Esophagus squamous epithelium (tissue), 5 donors: ENCODE measurements at regions not wholly inside any gene's neighbourhood (a gene's known extent, or its start where the extent isn't known, plus 50 kb on each side); places are given as distances from the start of the nearest gene placed in this dataset.

Source experiments
- DNase-seq: peaks from one replicate; lab custom pipeline; 2025; lab: John Stamatoyannopoulos, UW
- H3K27ac ChIP-seq, 4 donors: fragments of 200-600 bp; sonication (generic); one replicate each; pipeline ENCODE4 v1.5.1; 2016 to 2019; ENCODE audit warnings: mild to moderate bottlenecking in 1 of 4
- H3K27me3 ChIP-seq, 4 donors: fragments of 200-600 bp; sonication (generic); 1 replicate in 3 of 4; 2 replicates in 1 of 4; pipeline versions ENCODE4 v1.5.1 to v1.6.0; 2017 to 2021; ENCODE audit warnings: antibody characterized with exemption in 1 of 4
- H3K36me3 ChIP-seq, 3 donors: fragments of 200-600 bp; sonication (generic); one replicate each; pipeline ENCODE4 v1.5.1; 2016 to 2019
- H3K4me1 ChIP-seq, 3 donors: fragments of 200-600 bp; sonication (generic); one replicate each; pipeline ENCODE4 v1.5.1; 2017 to 2019
- H3K4me3 ChIP-seq, 4 donors: fragments of 200-600 bp; sonication (generic); 1 replicate in 3 of 4; 2 replicates in 1 of 4; pipeline ENCODE4 v1.5.1; 2016 to 2019; ENCODE audit warnings: mild to moderate bottlenecking in 2 of 4, moderate library complexity in 1 of 4
- H3K9me3 ChIP-seq, 3 donors: fragments of 200-600 bp; sonication (generic); one replicate each; pipeline ENCODE4 v1.5.1; 2016 to 2019
- POLR2A ChIP-seq, 4 donors: fragments of 450-650 bp; IDR thresholded peaks; one replicate each; pipeline ENCODE4 v1.6.1; 2017; ENCODE audit warnings: antibody characterized with exemption in 4 of 4, mild to moderate bottlenecking in 4 of 4, moderate library complexity in 3 of 4
- WGBS, 2 donors: methylation state at CpG; one replicate each; pipeline ENCODE4 v1.1.5; 2018; 5-methylcytosine and 5-hydroxymethylcytosine counted together
- intact Hi-C: fragments of 100-400 bp; cut with DNase I; formaldehyde crosslinking; loops from one replicate; pipeline ENCODE4 v1.15.0; 2022
- TF ChIP-seq, protein P1 (sequence below), 6 experiments: fragments of 450-650 bp in 4 of 6; fragments of 200-600 bp in 2 of 6; sonication (generic) in 2 of 6; IDR thresholded peaks; one replicate each; pipeline ENCODE4 v1.5.1; 2016 to 2019; ENCODE audit warnings: antibody characterized with exemption in 6 of 6, mild to moderate bottlenecking in 4 of 6, moderate library complexity in 4 of 6
- donor health status: DM: yes; HTN: yes; CAD: no.

DNA sequence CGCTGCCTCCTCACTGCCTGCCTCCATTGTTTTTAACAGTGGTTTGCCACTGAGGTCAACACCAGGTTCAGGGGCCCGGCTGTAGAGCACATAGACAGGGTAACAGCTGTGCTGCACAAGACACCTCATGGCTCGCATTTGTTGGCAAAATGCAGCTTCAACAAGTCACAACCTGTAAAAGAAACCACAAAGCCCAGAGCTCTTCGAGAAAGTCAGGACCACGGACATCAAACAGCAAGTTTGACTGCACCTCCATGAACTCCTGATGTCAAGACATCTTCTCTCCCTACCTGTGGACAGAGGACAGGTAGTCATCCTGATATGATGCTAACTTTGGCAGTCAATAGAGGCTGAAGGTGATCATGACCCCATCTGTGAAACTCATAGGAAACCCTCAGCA lies 142.4 kb upstream of the SOX9 start:
- intact Hi-C loops, result no loop called here
- no peak for DNase-seq
- Histone ChIP-seq H3K27ac (no peak overlapping the region), H3K27me3 (no peaks in the 10 kb centered on the region), H3K4me3 (no peak overlapping the region), H3K9me3 (no peaks in the 10 kb centered on the region), H3K4me1 (peaks cover 5 to 25% (median 15%) of the 10 kb centered on the region in 3 donors), H3K36me3 (no peaks in the 10 kb centered on the region)
- TF ChIP-seq, protein P1, sequence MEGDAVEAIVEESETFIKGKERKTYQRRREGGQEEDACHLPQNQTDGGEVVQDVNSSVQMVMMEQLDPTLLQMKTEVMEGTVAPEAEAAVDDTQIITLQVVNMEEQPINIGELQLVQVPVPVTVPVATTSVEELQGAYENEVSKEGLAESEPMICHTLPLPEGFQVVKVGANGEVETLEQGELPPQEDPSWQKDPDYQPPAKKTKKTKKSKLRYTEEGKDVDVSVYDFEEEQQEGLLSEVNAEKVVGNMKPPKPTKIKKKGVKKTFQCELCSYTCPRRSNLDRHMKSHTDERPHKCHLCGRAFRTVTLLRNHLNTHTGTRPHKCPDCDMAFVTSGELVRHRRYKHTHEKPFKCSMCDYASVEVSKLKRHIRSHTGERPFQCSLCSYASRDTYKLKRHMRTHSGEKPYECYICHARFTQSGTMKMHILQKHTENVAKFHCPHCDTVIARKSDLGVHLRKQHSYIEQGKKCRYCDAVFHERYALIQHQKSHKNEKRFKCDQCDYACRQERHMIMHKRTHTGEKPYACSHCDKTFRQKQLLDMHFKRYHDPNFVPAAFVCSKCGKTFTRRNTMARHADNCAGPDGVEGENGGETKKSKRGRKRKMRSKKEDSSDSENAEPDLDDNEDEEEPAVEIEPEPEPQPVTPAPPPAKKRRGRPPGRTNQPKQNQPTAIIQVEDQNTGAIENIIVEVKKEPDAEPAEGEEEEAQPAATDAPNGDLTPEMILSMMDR (IDR thresholded peaks at IDR 0.05), result no peak
- TF ChIP-seq POLR2A (IDR thresholded peaks at IDR 0.05), result no peak
- WGBS, 2 donors, result 32 to 39% methylated on average over 3 to 5 of the region's 5 CpGs

DNA sequence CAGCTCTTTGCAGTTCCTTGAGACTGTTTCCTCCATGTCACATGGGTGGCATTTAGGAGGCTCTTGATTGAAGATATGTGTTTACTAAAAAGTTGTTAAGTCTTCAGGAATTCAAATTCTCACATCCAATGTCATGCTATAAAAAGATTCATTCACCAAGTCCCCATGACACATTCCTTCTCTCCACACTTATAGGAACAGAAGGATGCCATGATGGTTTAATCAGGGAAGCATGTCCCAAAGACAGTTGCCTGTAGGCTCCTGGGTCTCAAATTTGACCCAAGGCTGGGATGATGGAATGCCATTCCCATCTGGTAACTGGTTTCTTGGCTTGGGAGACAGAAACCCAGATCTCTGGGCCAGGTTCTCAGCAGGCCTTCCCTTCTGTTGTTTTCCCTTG lies 140.6 kb upstream of the SOX9 start:
- TF ChIP-seq, protein P1 (IDR thresholded peaks at IDR 0.05), result no peak
- TF ChIP-seq POLR2A (IDR thresholded peaks at IDR 0.05), result no peak
- intact Hi-C loops, result no loop called here

DNA sequence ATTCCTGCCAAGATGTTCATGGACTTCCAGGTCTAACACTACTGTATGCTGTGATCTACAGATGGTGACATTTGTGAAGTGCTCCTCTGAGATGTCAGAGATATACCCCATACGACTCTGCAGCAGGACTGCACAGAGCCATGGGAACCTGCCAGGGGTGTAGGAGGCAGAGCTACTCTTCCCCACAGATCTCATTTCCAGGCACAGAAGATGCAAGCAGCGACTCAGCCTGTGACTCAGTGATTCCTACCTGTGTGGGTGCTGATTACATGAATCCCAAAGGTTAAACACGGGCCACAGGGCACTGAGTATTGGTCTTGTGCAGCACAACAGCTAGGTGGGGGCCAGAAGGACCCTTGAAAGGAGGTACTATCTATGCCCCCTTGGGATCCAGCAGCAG lies 137.0 kb upstream of the SOX9 start:
- no peaks in the 10 kb centered on the region for H3K9me3 ChIP-seq
- no peak for TF ChIP-seq POLR2A (IDR thresholded peaks at IDR 0.05)
- TF ChIP-seq, protein P1 (IDR thresholded peaks at IDR 0.05), result no peak
- H3K4me1 ChIP-seq, result peaks cover 0 to 9% (median 0%) of the 10 kb centered on the region in 3 donors
- WGBS, 2 donors, result 52% methylated on average over 3 of the region's 3 CpGs; no CpG with 5 or more reads in 1 of the 2 donors
- H3K36me3 ChIP-seq, result no peaks in the 10 kb centered on the region
- intact Hi-C loops, result no loop called here
- no peaks in the 10 kb centered on the region for H3K27me3 ChIP-seq
- H3K4me3 ChIP-seq, result no peak overlapping the region
- H3K27ac ChIP-seq, result peak overlapping the region in 1 of 4 donors; percentile 0
- DNase-seq, result no peak

More for the DNA sequence above, 140.6 kb upstream of the SOX9 start:
- Histone ChIP-seq H3K4me3 (no peak overlapping the region), H3K9me3 (no peaks in the 10 kb centered on the region), H3K27me3 (no peaks in the 10 kb centered on the region), H3K4me1 (peaks cover under 1 to 21% (median 10%) of the 10 kb centered on the region in 3 donors), H3K36me3 (no peaks in the 10 kb centered on the region), H3K27ac (no peak overlapping the region)
- no peak for DNase-seq

- intact Hi-C loops, result no loop called here
- Histone ChIP-seq H3K27me3 (no peaks in the 10 kb centered on the region), H3K4me3 (no peak overlapping the region), H3K9me3 (no peaks in the 10 kb centered on the region), H3K4me1 (peaks cover 0 to 9% (median 0%) of the 10 kb centered on the region in 3 donors), H3K36me3 (no peaks in the 10 kb centered on the region), H3K27ac (peak overlapping the region in 2 of 4 donors; percentile 12 to 41)
- no peak for DNase-seq
- WGBS, 2 donors, result 30 to 60% methylated on average over 2 of the region's 3 CpGs
- TF ChIP-seq POLR2A (IDR thresholded peaks at IDR 0.05), result no peak
Measured at GRCh38 chr17:71985111-71986039, 135.4 kb upstream of the SOX9 start.

DNA sequence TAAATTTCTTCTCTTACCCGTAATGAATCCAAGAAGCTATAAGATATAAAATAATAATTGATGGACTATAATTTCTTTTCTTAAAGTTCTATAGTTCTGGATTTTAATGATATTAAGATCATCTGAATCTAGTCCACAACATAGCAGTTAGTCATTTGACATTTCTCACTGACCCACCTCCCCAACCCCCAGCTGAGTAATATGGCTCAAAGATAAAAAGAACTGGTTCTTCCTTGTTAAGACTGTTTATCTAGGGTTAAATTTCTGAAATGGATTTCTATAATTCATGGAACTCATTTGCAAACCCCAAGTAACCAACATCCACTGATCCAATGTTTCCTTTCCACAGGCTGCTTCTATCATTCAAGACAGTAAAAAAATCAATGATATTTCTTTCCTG lies 133.9 kb upstream of the SOX9 start:
- Histone ChIP-seq H3K27me3 (peaks cover 0 to 3% (median 0%) of the 10 kb centered on the region in 4 donors), H3K9me3 (no peaks in the 10 kb centered on the region), H3K4me3 (no peak overlapping the region), H3K36me3 (no peaks in the 10 kb centered on the region), H3K4me1 (peaks cover 0 to 9% (median 0%) of the 10 kb centered on the region in 3 donors), H3K27ac (no peak overlapping the region)
- DNase-seq, result no peak
- intact Hi-C loops, result no loop called here
- no peak for TF ChIP-seq POLR2A (IDR thresholded peaks at IDR 0.05)
- TF ChIP-seq, protein P1 (IDR thresholded peaks at IDR 0.05), result no peak
- 88 to 96% methylated on average over 1 of the region's 1 CpG for WGBS, 2 donors
